ENCODE measurements at regions not wholly inside any gene's neighbourhood (a gene's known extent, or its start where the extent isn't known, plus 50 kb on each side); places are given as distances from the start of the nearest gene placed in this dataset.

GRCh38 chr2:182615036-182615435 is 101.0 kb upstream of the DNAJC10 start:
- H3K36me3 ChIP-seq (ENCODE audit: insufficient read depth in 1 of 2, low read depth in 1 of 2), result no peaks in the 10 kb centered on the region
- no peak for TF ChIP-seq CTCF (IDR thresholded peaks at IDR 0.05)
- no peak overlapping the region for H3K4me3 ChIP-seq
- no peaks in the 10 kb centered on the region for H3K9me3 ChIP-seq
- DNase-seq (no peak), ATAC-seq (no peak)
- no peak overlapping the region for H3K27ac ChIP-seq
- no peaks in the 10 kb centered on the region for H3K27me3 ChIP-seq (ENCODE audit: insufficient read depth in 3 of 3, low read length in 2 of 3)
- no peaks in the 10 kb centered on the region for H3K4me1 ChIP-seq
- intact Hi-C loops (cut with DNase I), result no loop called here

DNA sequence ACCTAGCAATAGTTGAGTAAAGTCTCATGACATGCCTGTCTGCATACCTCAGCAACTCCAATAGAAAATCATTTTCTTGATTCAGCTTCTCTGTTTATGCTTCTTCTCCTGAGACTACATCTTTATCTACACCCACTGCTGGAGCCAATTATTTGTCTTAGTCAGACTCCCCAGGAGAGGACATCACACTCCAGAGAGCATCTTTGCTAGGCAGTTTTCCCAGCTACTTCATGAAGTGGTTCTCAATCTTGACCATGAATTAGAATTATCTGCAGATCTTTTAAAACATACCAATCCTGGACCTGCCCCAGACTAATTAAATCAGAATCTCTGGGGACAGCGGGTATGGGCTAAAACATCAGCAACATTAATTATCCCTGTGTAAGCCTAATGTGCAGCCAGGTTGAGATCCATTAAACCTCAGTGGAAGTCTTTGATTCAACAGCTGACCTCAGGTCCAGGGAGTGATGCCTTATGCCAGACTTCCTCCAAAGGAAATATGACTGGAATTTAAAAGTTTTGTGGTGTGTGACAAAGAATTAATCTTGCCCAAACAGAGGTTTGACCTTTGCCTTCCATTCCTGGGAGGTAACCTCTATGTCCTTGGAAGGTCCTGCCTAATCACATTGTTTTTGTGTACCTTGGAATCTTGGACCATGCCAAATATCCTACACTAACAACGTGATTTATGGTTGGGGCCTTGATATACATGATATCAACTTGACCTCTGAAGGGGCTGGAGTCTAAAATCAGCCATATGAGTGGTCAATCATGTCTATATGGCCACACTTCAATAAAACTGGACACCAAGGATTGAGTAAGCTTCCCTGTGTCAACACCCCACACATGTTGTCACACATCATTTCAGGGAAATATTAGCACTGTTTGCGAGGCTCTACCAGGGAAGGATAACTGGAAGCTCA is 99.3 kb upstream of the DNAJC10 start:
- Histone ChIP-seq H3K27me3 (ENCODE audit: insufficient read depth in 3 of 3, low read length in 2 of 3) (no peaks in the 10 kb centered on the region), H3K27ac (no peak overlapping the region), H3K4me1 (no peaks in the 10 kb centered on the region), H3K9me3 (no peaks in the 10 kb centered on the region), H3K4me3 (no peak overlapping the region), H3K36me3 (ENCODE audit: insufficient read depth in 1 of 2, low read depth in 1 of 2) (no peaks in the 10 kb centered on the region)
- TF ChIP-seq CTCF (IDR thresholded peaks at IDR 0.05), result no peak
- WGBS, 3 donors, result 57 to 72% (median 63%) methylated on average over 3 of the region's 3 CpGs
- DNase-seq, result no peak
- no peak for ATAC-seq
- intact Hi-C loops (cut with DNase I), result no loop called here

DNA sequence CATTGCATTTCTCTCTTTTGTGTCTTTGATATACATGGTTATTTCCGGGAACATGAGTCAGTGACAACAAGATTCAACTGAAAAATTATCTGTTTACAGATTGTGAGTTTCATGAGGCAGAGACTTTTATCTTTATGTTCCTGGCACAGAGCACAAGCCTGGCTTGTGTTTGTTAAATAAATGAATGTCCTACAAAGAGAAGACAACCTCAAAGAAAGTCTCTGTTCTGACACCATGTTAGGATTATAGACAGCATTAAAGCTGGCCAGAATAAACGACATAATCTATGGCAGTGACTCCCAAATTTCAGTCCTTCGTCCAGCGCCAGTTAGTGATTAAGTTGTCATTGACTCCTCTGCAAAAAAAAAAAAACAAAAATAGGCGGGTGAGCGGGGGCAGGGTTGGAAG is 97.4 kb upstream of the DNAJC10 start:
- Histone ChIP-seq H3K27ac (no peak overlapping the region), H3K4me1 (no peaks in the 10 kb centered on the region), H3K4me3 (no peak overlapping the region), H3K9me3 (no peaks in the 10 kb centered on the region), H3K27me3 (ENCODE audit: insufficient read depth in 3 of 3, low read length in 2 of 3) (no peaks in the 10 kb centered on the region), H3K36me3 (ENCODE audit: insufficient read depth in 1 of 2, low read depth in 1 of 2) (no peaks in the 10 kb centered on the region)
- ATAC-seq, result no peak
- no peak for TF ChIP-seq CTCF (IDR thresholded peaks at IDR 0.05)
- no peak for DNase-seq
- intact Hi-C loops (cut with DNase I), result no loop called here
- WGBS, 3 donors, result 76 to 77% (median 77%) methylated on average over 6 of the region's 6 CpGs

DNA sequence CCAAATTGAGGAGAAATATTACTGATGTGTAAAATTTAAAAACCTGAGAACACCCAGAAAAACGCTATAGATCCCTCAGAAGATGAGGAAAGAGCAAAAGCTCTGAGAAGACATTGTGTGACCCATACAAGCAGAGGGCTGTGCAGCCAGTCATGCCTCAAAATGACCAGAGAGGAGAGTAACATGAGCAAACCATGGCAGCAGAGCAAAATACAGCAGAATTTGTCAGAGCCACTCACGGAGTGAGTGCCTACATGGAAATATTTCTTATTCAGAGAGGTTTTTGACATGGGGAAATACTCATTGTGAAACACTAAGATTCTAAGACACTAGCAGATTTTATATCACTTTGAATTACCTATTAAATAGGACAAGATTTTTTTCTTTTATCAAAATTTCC is 96.8 kb upstream of the DNAJC10 start:
- no peak for TF ChIP-seq CTCF (IDR thresholded peaks at IDR 0.05)
- Histone ChIP-seq H3K4me3 (no peak overlapping the region), H3K9me3 (no peaks in the 10 kb centered on the region), H3K27me3 (ENCODE audit: insufficient read depth in 3 of 3, low read length in 2 of 3) (no peaks in the 10 kb centered on the region), H3K4me1 (no peaks in the 10 kb centered on the region), H3K36me3 (ENCODE audit: insufficient read depth in 1 of 2, low read depth in 1 of 2) (no peaks in the 10 kb centered on the region), H3K27ac (no peak overlapping the region)
- WGBS, 3 donors, result 79 to 85% (median 80%) methylated on average over 2 of the region's 2 CpGs
- DNase-seq (no peak), ATAC-seq (no peak)
- intact Hi-C loops (cut with DNase I), result no loop called here

GRCh38 chr2:182621191-182621590 is 94.9 kb upstream of the DNAJC10 start:
- no peak overlapping the region for H3K27ac ChIP-seq
- intact Hi-C loops (cut with DNase I), result no loop called here
- H3K9me3 ChIP-seq, result no peaks in the 10 kb centered on the region
- ATAC-seq (no peak), DNase-seq (no peak)
- no peak for TF ChIP-seq CTCF (IDR thresholded peaks at IDR 0.05)
- 50 to 59% (median 50%) methylated on average over 1 of the region's 1 CpG for WGBS, 3 donors
- no peaks in the 10 kb centered on the region for H3K27me3 ChIP-seq (ENCODE audit: insufficient read depth in 3 of 3, low read length in 2 of 3)
- H3K4me3 ChIP-seq, result no peak overlapping the region
- H3K4me1 ChIP-seq, result no peaks in the 10 kb centered on the region
- H3K36me3 ChIP-seq (ENCODE audit: insufficient read depth in 1 of 2, low read depth in 1 of 2), result no peaks in the 10 kb centered on the region

All from psoas muscle (tissue), 7 donors.